Cardiac fibroblast (primary cell): ENCODE measurements at regions not wholly inside any gene's neighbourhood (a gene's known extent, or its start where the extent isn't known, plus 50 kb on each side); places are given as distances from the start of the nearest gene placed in this dataset.

ENCODE experiments used
- DNase-seq, 2 donors: peaks; one replicate each; pipeline versions ENCODE4 v3.0.0 to v3.0.0-alpha.2; 2010; ENCODE audit warnings: low read depth in 2 of 2
- H3K4me3 ChIP-seq, 2 donors: replicated peaks in 1 of 2; 1 replicate in 1 of 2; 2 replicates in 1 of 2; pipeline ENCODE4 v1.5.1; 2011; ENCODE audit warnings: low read depth in 2 of 2, low read length in 2 of 2, mild to moderate bottlenecking in 2 of 2, moderate library complexity in 1 of 2
- CTCF ChIP-seq: IDR thresholded peaks from one replicate; pipeline ENCODE4 v1.5.1; 2011; ENCODE audit warnings: low read depth, mild to moderate bottlenecking, low read length, inconsistent platforms

- no peak for DNase-seq
- no peak overlapping the region for H3K4me3 ChIP-seq
- TF ChIP-seq CTCF, result no peak
These were observed 412.4 kb downstream of the TXNL1 start for GRCh38 chr18:56226025-56226424.

GRCh38 chr18:56224669-56225561 lies 413.5 kb downstream of the TXNL1 start:
- DNase-seq, result no peak
- no peak overlapping the region for H3K4me3 ChIP-seq
- no peak for TF ChIP-seq CTCF

- no peak for TF ChIP-seq CTCF
- no peak overlapping the region for H3K4me3 ChIP-seq
- DNase-seq, result no peak
These were observed 417.0 kb downstream of the TXNL1 start for GRCh38 chr18:56221195-56222065.

GRCh38 chr18:56217406-56217805 lies 421.0 kb downstream of the TXNL1 start:
- peak in 1 of 2 donors; percentile 17 for DNase-seq
- TF ChIP-seq CTCF, result no peak
- H3K4me3 ChIP-seq, result no peak overlapping the region

GRCh38 chr18:56214706-56215105 lies 423.7 kb downstream of the TXNL1 start:
- TF ChIP-seq CTCF, result no peak
- DNase-seq, result no peak
- H3K4me3 ChIP-seq, result no peak overlapping the region

GRCh38 chr18:56210520-56210919 lies 427.9 kb downstream of the TXNL1 start:
- no peak overlapping the region for H3K4me3 ChIP-seq
- TF ChIP-seq CTCF, result no peak
- DNase-seq, result no peak
